Endothelial cell of umbilical vein (primary cell): ENCODE measurements at regions not wholly inside any gene's neighbourhood (a gene's known extent, or its start where the extent isn't known, plus 50 kb on each side); places are given as distances from the start of the nearest gene placed in this dataset.

Source experiments
- CTCF ChIP-seq, 2 donors: IDR thresholded peaks; 1 replicate in 1 of 2; 2 replicates in 1 of 2; pipeline ENCODE4 v1.5.1; 2011; ENCODE audit warnings: low read length in 2 of 2, mild to moderate bottlenecking in 2 of 2, moderate library complexity in 2 of 2, control low read depth in 1 of 2, inconsistent platforms in 1 of 2, low read depth in 1 of 2; ENCODE audit not compliant: insufficient read depth in 1 of 2; ENCODE audit errors: extremely low read depth in 1 of 2
- EZH2 ChIP-seq: IDR thresholded peaks from 2 replicates; pipeline ENCODE4 v1.6.1; 2012; ENCODE audit warnings: borderline replicate concordance, low read depth, mild to moderate bottlenecking, moderate library complexity, low read length, inconsistent platforms; ENCODE audit not compliant: severe bottlenecking
- FOS ChIP-seq: IDR thresholded peaks from 2 replicates; pipeline ENCODE4 v1.6.1; 2011; ENCODE audit warnings: mild to moderate bottlenecking, low read length, moderate library complexity, borderline replicate concordance; ENCODE audit not compliant: insufficient read depth
- GATA2 ChIP-seq: IDR thresholded peaks from 2 replicates; pipeline ENCODE4 v1.7.0; 2011; ENCODE audit warnings: low read depth, mild to moderate bottlenecking, moderate library complexity, mixed read lengths, low read length; ENCODE audit not compliant: insufficient read length, insufficient read depth
- JUN ChIP-seq: IDR thresholded peaks from 2 replicates; pipeline ENCODE4 v1.6.1; 2011; ENCODE audit warnings: borderline replicate concordance, low read depth; ENCODE audit not compliant: insufficient read length, insufficient read depth
- MAX ChIP-seq: IDR thresholded peaks from 2 replicates; pipeline ENCODE4 v1.6.1; 2011; ENCODE audit not compliant: insufficient read depth, insufficient read length
- MYC ChIP-seq: IDR thresholded peaks from one replicate; pipeline ENCODE4 v1.6.1; 2011; ENCODE audit warnings: mild to moderate bottlenecking, low read depth, low read length
- POLR2A ChIP-seq: IDR thresholded peaks from 2 replicates; pipeline ENCODE4 v1.6.1; 2012; ENCODE audit warnings: low read depth, mild to moderate bottlenecking, control low read depth, low read length
- POLR2AphosphoS5 ChIP-seq: IDR thresholded peaks from 2 replicates; pipeline ENCODE4 v1.6.1; 2012; ENCODE audit warnings: low read depth, mild to moderate bottlenecking, control low read depth, low read length, moderate library complexity; ENCODE audit not compliant: insufficient read depth

DNA sequence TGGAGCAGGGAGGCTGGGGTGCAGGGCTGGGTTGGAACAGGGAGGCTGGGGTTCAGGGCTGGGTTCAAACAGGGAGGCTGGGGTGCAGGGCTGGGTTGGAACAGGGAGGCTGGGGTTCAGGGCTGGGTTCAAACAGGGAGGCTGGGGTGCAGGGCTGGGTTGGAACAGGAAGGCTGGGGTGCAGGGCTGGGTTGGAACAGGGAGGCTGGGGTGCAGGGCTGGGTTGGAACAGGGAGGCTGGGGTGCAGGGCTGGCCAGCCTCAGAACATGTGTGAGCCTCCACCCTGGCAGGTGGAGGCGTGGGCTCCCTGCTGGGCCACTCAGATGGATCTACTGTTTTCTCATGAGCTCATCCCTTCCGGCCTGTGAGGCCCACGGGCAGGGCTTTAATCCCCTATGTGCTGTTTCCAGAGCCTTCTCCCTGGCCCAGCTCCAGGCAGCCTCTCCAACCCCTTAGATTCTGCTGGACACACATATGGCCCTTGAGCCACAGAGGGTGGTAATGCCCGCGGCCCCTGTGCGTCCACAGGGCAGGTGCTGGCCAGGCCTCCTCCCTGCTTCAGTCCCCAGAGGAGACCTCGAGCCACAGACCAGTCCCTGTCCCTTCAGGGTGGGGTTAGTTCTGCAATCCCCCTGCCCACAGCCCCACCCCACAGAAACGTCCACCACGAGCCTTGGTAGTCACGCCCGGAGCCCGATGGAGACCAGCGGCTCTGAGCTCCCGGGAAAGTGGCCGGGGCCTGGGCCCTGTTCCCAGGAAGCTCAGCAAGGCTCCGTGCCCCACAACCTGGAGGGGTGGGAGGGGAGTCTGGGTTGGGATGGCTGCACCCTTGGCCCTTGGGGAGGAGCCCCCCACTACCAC, 197.9 kb downstream of the BRD1 start:
- TF ChIP-seq POLR2A (no peak), CTCF (IDR thresholded peaks at IDR 0.05; ENCODE audit: extremely low read depth in 1 of 2, insufficient read depth in 1 of 2, low read depth in 1 of 2, low read length in 2 of 2) (no peak), MAX (no peak), MYC (no peak), POLR2AphosphoS5 (no peak), EZH2 (no peak), JUN (no peak), FOS (no peak), GATA2 (no peak)
